ENCODE measurements at regions not wholly inside any gene's neighbourhood (a gene's known extent, or its start where the extent isn't known, plus 50 kb on each side); places are given as distances from the start of the nearest gene placed in this dataset.

DNA sequence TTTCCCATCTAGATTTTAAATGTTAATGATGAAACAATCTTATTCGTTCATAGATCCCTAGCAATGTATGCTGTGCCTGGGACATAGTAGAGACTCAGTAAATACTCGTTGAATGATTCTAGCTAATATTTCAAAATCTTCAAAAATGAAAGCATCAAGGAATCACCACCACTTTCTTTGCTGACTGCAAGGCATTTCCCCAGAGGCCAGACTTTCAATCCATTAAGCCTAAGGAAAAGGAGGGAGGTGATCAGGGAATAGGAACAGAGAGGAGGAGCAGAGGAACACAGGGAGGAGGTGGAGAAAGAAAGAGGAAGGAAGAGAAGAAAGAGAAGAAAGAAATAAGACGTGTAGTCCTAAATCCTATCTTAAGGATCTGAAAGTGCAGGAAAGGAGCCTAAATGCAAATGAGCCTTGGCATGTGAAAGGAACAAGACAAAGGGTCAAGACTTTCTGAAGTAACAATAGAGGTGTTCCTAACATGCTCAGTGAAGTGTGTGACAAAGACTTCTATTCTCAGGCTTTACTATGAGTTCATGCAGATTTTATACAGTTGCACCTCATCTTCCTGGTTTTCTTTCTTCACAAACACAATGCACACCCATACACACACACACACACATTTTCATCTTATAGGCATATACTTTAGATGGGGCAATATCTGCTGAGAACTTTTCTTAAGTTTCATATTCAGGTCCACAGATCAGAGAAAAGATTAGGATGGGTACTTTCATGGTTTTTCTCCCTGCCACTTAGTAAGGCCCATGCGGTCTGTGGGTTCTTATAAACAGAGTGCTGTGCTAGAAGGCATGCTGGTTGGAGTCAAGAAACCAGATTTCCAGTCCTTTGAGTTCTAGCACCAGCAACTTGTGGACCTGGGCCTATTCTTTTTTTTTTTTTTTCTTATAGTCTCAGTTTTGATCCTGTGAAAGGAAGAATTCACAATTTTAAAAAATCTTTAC, 512.2 kb upstream of the TNC start:
- no peak for DNase-seq

DNA sequence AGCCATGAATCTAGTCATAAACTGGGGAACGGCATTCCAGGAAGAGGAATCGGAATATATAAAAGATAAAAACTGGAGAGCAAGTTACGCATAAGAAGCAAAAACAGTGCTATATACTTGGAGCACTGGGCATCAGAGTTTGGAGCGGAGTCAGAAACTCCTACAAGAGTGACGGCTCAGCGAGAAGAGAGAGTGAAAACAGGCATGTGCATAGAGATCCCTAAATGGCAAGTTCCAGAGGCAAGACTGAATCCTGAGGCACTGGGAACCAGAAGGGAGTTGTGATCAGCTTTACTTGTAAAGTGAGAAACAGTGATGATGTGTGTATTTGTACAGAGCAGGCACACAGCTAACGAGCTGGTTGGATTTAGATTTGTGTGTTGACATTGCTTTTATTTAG, 514.4 kb upstream of the TNC start:
- no peak for DNase-seq

DNA sequence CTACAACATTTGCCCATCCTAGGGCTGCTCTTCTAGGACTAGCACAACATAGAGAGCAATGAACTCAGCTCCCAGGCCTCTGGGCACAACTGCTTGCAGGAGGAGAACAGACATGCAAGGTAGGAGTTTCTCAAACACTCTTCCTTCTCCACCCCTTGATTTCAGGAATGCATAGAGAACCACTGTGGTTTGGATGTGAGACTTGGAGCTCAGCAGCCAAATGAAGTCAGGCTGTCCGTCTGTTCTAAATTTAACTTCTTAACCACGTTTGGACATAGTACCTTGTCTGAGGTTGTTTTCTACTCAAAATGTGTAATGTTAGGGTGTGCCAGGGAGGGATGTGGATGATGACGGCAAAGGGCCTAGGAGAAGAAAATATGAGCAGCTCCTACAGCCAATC, 515.1 kb upstream of the TNC start:
- DNase-seq = no peak

DNA sequence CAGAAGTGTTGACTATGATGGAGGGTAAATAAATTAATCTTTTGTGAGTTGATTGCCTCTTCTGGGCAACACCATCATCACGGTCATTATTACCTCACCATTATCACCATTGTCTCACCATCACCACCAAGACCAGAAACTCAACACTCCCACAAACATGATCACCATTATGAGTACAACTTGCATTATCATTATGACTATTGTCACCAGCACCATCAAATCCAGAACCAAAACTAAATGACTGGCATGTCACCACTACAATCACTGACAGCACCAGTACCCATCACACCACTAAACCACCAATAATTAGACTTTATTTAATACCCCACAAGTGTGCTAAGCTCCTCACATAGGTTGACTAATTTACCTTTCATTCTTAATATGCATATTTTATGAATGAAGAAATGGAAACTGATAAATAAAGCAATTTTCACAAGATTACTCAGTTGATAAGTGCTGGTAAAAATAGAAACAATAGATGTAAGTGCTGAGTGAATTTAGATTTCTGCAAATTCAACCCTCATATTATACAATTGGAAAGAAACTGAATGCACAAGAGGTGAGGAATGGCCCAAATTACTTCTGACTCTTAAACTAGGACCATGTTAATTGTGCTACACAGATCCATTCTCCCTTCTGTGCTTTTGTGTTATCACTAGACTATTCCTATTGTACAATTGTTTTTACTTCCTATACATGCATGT, 517.8 kb upstream of the PAPPA start:
- DNase-seq = no peak

DNA sequence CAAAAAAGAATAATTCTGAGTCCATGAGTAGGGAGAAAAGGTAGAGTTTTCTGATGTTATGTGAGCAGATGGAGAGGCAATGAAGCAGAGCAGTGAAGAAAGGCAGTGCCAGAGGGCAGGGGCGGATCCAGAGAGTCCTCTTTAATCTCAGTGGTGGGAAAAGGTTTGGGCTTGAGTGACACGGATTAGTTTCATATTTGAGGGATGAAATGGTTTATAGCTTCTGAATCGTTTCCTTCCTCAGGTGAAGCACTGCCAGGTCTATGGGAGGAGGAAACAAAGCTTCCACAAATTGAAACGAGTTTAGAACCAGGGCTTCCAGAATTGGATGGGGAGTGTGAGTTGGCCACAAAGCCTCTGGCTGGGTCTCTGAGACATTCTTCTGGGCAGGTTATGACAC, 517.0 kb upstream of the PAPPA start:
- no peak for DNase-seq

DNA sequence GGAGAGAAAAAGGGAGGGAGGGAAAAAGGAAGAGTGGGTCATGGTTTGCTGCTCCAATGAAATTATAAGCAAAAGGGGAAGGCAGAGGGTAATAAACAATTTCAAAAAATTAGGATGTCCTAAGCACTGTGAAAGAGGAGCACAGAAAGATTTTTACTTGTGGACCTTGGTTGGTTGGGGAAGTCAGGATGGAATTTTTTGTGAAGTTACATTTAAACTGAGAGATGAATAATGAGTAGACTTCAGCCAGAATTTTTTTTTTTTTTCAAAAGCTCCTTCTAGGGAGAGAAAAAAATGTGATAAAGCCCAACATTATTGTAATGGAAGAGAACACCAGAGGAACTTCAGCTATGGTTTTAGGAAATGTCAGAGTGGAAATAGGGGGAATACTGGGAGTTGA, 515.9 kb upstream of the PAPPA start:
- no peak for DNase-seq

DNA sequence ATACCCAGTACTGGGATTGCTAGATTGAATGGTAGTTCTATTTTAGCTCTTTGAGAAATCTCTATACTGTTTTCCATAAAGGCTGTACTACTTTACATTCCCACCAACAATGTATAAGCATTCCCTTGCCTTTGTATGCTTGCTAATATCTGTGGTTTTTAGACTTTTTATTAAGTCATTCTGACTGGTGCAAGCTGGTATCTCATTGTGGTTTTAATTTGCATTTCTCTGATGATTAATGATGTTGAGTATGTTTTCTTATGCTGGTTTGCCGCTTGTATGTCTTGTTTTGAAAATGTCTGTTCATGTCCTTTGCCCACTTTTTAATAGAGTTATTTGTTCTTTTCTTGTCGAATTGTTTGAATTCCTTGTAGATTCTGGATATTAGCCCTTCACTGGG, 512.7 kb upstream of the PAPPA start:
- no peak for DNase-seq

DNA sequence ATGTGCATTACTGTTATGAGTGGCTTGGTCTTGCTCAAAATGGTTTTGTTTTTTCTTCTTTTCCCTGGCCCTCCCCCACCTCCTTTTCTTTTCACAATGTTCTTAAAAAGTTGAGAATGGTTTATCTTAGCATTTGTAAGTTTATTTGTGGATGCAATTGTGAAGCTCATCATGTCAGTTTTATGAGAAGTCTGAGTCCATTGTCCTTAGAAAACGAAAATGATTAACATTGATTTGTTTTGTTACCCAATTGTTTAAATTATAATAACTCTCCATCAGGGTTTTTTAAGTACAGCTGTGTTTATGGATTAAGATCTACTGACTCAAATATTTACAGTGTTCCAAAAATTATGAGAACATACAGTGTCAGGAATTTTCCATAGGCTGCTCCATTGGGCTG, 511.3 kb upstream of the PAPPA start:
- no peak for DNase-seq

DNA sequence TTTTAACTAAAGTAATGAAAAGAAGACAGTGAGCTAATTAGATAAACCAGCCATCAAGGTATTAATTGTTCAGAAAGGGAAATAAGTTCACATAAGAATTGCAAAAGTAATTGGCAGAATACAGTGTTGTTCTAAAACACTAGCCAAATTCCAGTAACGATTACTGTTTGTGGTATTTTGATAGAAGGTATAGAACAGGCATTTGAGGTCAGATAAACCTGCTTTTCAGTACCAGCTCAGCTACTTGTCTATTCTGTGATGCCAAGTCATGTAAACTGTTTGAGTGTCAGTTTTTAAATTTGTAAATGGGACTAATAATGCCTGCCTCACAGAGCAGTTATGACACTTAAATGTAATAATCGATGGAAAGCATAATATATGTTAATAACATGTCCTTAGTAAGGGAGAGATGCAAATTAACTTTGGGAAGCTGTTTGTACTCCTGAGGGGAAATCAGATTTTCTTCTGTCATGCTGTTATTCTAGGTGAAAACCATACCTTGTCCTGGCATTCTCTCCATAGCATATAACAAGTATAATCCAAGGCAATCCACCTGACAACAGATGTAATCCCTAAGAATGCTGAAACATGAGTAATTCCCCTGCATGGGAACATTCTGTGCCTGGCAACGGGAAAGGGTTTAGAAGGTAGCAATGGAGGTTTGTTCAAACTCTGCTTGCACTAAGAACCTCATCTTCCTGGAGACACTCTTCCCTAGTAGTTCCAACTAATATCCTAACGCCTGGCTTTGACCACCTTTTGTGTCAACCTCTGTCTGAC, 509.5 kb upstream of the PAPPA start:
- no peak for DNase-seq

DNA sequence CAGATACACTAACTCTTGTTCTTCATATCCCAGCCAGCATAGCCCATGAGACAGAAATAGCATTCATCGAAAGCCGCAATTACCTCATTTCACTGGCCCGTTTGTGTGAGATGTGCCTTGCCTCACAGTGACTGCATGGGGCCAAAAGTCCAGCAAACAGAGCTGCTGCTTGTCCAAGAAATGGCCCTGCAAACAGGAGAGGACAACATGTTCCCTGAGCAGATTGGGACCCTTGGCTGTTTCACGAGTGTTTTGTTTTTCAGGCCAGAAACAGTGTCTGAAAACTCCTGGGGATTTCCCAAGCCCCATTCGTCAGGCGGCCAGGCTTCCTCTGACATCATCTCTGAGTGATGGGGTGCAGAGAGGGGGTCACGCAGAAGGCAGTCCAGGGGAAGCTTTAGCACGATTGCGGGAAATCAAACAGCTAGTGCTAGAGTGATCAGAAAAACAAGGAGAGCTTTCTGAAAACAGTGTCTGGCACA, 503.6 kb upstream of the PAPPA start:
- DNase-seq = no peak

DNA sequence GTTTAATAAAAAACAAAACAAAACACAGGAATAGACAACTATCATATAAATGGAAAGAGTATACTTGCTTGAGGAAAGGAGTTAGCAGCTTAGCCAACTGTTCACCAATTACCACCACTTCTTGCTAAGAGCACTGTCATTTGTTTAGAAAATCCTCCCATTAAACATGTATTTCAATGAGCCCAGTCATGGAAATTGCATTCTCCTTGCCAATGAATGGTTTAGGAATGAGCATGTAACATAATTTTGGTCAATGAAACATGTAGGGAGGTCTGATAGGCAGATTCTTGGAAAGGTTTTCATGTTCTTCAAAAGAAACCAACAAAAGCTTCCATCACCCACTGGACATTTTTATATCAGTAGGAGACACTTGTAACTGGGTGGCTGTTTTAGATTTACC, 502.8 kb upstream of the PAPPA start:
- no peak for DNase-seq

DNA sequence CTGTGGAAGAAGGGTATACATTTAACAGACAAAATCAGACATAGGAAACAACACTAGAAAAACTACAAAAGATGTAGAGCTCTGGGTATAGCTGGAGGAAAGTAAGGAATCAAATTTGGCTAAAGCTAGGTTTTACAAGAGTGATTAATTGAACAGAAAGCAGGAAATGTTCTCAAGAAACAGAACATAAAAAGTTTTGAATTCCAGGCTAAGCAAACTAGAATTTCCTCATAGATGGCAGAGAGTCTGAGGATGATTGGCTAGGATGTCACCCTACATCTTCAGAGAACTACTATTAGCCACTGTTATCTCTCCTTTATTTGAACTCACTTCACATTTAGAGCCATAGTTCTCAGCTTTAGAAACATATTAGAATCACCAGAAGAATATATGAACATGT, 502.1 kb upstream of the PAPPA start:
- DNase-seq = no peak

DNA sequence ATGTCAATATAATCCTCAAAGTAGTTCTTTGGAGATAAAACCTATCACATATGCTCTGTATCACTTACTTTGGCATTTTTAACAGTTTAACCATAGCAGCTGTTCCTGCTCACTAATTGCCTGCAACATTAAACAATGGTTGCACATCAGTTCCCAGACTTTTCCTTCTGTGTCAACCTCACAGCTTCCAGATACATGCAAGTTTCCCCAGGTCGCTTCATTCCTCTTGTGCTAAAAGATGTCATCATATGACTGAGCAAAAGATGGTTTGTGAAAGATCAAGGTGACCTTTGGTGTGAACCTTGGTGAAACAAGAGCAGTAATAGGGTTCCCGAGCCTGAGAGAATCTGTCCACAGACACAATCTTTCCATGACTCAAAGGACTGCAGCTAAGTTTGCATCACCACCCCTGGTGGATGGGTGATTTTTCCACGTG, 500.4 kb upstream of the PAPPA start:
- no peak for DNase-seq

DNA sequence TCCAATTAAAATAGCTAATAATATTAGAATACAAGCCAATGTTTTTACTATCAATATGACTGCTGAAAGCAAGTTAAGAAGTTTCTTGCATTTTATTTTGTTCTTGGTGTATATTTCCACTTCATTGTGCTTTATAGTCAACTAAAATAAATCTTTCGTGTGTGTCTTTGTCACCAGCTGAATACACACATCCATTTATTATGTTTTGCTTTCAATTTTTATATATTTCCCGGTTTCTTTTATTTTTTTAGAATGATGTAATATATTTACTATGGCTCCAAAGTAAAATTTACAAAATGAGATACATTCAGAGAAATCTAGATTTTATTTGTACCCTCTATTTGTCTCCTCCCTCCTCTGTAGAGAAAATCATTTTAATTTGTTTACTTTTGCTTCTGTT, 495.9 kb upstream of the PAPPA start:
- no peak for DNase-seq

DNA sequence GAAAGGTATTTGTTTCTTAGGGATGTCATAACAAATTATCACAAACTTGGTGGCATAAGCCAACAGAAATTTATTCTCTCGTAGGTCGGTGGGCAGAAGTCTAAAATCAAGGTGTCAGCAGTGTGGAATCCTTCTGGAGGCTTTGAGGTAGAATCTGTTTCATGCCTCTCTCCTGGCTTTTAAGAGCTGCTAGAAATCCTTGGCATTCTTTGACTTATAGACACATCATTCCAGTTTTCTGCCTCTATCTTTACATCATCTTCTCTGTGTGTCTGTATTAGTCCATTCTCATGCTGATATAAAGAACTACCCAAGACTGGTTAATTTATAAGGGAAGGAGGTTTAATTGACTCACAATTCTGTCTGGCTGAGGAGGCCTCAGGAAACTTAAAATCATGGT, 488.1 kb upstream of the PAPPA start:
- no peak for DNase-seq

DNA sequence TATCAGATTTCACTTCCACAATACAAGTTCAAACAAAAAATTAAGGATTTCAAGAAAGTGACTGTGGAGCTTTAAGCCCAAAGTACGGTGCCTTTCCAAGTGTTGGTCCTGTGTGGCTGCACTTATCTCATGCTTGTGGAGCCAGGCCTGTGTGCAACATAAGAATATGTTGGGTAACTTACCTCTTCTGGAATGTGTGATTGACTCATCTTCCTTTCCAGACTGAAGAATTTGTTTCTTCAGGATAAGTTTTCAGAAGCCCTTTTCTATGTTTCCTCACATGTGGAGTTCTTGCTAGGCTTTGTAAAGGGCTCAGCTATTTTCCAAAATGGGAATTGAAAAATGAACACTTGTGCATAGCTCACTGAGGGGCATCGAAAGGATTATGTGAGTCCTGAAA, 485.1 kb upstream of the PAPPA start:
- no peak for DNase-seq

DNA sequence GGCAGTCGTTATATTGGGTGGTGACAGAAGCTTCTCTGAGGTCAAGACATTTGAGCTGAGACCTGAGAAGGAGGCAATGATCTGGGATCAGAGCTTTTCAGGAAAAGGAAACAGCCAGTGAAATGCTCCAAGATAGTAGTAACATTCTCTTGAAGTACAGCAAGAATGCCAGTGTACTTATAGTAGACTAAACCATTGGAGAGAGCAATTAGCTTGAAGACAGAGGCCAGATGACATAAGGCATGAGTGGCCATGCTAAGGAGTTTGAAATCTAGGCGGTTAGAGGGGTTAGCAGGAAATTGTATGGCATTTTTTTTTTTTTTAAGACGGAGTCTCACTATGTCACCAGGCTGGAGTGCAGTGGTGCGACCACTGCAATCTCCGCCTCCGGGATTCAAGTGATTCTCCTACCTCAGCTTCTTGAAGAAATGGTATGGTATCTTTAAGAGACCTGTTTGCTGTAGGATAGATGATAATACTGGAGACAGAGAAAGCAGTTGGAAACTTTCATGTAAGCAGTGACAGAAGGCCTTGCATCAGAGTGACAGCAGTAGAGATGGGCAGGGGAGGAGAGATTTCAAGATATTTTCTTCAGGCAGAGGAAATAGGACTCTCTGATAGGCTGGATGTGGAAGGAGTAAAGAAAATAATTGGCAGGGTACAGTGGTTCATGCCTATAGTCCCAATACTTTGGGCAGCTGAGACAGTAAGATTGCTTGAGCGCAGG, 482.2 kb upstream of the PAPPA start:
- no peak for DNase-seq

DNA sequence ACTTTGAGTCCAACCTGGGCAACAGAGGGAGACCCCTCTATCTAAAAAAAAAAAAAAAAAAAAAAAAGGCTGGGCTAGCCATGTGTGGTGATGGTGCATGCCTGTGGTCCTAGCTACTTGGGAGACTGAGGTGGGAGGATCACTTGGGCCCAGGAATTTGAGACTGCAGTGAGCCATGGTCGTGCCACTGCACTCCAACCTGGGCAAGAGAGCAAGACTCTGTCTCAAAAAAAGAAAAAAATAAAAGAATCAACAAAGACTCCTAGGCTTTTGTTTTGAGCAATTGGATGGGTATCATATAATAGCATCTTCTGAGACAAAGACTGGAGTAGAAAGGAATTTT, 481.7 kb upstream of the PAPPA start:
- DNase-seq = no peak

DNA sequence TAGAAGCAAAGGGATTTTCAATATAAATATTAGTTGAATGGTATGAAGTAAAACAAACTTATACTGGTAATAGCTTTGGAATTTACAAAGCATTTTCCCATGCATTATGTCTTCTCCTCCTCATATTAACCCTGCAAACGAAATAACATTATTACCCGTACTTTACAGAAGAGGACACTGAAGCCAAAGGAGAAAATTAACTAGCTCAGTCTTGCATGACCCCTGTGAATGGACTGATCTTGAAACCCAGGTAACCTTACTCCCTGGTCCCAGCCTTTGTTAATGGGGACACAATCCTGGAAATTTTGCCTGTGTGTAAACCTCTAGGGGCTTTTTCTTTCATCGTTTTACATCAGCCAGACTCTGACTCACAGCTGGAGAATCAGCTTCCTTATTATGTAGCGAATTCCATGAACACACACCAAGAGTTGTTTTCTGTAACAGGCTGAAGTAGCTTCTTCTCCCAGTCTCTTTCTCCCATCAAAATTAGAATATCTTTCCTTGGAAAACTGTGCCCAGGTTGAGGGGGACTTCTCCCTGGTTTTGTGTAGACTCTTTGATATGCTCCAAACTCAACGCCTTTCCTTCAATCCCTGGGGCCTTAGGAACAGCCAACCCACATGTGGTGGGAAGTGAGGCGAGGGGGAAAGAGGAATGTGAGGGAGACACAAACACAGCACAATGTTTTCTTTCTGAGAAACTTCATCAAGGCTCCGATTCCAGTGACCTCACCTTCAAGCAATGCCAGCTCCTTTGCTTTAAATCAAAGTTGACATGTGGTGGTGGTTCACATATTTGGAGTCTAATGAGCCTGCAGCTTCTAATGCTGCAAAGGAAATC, 480.9 kb upstream of the PAPPA start:
- no peak for DNase-seq

DNA sequence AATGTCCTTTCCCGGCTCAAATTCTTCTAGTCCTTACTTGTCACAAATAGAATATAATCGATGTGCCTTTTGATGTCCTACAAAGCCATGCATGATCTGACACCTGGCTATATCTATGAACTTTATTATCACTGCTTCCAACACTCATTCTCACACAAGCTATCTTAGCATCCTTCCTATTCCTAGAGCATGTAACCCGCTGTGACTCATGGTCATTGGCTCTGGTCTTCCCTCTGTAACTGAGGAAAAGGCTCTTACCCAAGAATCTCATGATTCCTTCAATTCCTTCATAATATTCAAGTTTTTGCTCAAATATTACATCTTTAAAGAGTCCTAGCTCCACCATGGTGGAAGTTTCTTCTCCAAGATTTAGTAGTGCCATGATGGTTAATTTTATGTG, 480.0 kb upstream of the PAPPA start:
- DNase-seq = no peak

DNA sequence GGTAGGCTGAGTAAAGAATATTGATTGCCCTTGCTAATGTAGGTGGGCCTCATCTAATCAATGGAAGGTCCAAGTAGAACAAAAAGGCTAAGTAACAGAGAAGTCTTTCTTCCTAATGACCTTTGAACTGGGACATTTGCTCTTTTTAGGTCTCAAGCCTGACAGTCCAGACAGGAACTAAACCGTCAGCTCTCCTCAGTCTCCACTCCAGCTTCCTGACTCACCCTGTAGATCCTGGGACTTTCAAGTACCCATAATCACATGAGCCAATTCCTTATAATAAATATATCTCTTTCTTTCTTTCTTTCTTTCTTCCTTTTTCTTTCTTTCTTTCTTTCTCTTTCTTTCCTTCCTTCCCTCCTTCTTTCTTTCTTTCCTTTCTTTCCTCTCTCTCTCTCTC, 479.5 kb upstream of the PAPPA start:
- DNase-seq = no peak

DNA sequence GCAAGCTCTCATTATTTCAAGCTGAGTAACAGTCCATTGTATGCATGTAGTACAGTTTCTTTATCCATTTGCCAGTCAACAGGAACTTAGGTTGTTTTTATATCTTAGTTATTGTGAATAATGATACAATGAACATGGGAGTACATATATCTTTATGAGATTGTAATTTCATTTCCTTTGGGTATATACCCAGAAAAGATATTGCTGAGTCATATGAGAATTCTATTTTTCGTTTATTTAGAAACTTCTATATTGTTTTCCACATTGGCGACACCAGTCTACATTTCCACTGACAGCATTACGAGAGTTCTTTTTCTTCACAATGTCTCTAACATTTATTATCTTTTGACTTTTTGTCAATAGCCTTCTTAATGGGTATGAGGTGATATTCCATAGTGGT, 477.8 kb upstream of the PAPPA start:
- DNase-seq = no peak
